ENCODE measurements at regions not wholly inside any gene's neighbourhood (a gene's known extent, or its start where the extent isn't known, plus 50 kb on each side); places are given as distances from the start of the nearest gene placed in this dataset.

GRCh38 chr12:20309504-20310148 is 58.7 kb upstream of the PDE3A start:
- TF ChIP-seq CTCF (IDR thresholded peaks at IDR 0.05) (no peak), POLR2A (IDR thresholded peaks at IDR 0.05) (no peak)
